ENCODE measurements at regions not wholly inside any gene's neighbourhood (a gene's known extent, or its start where the extent isn't known, plus 50 kb on each side); places are given as distances from the start of the nearest gene placed in this dataset.

GRCh38 chr18:34543356-34543755, 166.7 kb upstream of the DTNA start:
- TF ChIP-seq POLR2A (IDR thresholded peaks at IDR 0.05) (no peak), CTCF (IDR thresholded peaks at IDR 0.05) (no peak), POLR2AphosphoS5 (IDR thresholded peaks at IDR 0.05; ENCODE audit: insufficient read depth in 1 of 2, low read depth in 1 of 2) (no peak)
